ENCODE measurements at regions not wholly inside any gene's neighbourhood (a gene's known extent, or its start where the extent isn't known, plus 50 kb on each side); places are given as distances from the start of the nearest gene placed in this dataset.

DNA sequence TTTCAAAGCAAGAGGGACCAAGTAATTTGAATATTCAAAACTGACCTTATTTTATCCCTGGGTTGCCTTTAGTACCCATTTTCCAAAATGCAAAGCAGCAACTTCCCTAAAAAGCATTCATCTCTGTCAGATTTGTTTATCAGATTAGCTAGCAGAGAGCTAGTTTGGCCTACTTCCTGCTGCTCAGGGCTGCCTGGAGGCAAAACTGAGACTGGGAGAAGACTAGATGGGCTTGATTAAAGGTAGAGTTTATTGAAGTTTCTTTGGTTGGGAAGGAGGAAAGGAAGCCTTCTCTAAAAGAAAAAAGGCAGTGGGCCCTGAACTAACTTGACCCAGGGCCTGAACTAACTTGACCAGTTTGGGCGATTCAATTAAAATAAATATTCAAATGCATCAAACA is 426.1 kb upstream of the FAM98A start:
- POLR2A ChIA-PET: no interaction called here
- no peak for ATAC-seq (ENCODE audit: poor library complexity)

DNA sequence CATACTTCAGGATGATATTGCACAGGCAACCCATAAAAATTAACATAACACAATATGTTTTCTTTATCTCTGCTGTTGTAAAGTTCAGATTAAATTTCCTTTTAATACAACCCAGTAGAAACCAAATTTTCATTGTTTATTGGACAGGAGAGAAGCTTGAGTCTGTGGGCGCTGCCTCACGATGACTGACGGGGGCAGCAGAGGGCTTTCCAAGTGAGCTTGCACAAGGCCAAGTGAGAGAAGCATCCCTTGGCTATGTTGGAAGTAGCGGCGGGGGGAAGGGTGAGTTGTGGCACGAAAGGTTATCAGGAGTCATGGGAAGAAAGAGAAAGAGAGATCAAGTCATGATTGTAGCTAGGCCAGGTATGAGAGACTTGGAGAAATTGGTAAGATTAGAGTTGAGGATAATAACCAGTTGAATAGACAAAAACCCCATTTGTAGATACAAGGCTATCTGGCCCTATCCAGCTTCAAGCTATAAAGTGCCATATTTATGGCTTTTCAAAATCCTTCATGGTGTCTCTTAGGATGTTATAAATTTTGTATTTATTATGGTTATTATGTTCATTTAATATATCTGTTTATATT is 413.7 kb upstream of the FAM98A start:
- no peak for ATAC-seq (ENCODE audit: poor library complexity)
- no peaks in the 10 kb centered on the region for H3K9me3 ChIP-seq (ENCODE audit: control insufficient read depth in 1 of 2, insufficient read depth in 1 of 2, low read length in 2 of 2)
- no peak overlapping the region for H3K4me3 ChIP-seq (ENCODE audit: low read length)
- POLR2A ChIA-PET: no interaction called here
- no peak overlapping the region for H3K27ac ChIP-seq (ENCODE audit: low read depth in 1 of 2, low read length in 2 of 2)
- H3K4me1 ChIP-seq (ENCODE audit: insufficient read depth, low read length): no peaks in the 10 kb centered on the region
- peaks cover 7% of the 10 kb centered on the region for H3K9me3 Mint-ChIP-seq
- peak in 3 of 14 experiments; percentile 1 to 7 (median 1) for DNase-seq
- CTCF ChIA-PET: no interaction called here
- H3K27me3 ChIP-seq (ENCODE audit: control insufficient read depth in 1 of 2, insufficient read depth in 2 of 2, low read length in 2 of 2): no peaks in the 10 kb centered on the region
- no peaks in the 10 kb centered on the region for H3K36me3 ChIP-seq (ENCODE audit: insufficient read depth, low read length)
- no peak overlapping the region for H3K4me3 Mint-ChIP-seq
- H3K27ac Mint-ChIP-seq: no peak overlapping the region
- TF ChIP-seq, protein P1, sequence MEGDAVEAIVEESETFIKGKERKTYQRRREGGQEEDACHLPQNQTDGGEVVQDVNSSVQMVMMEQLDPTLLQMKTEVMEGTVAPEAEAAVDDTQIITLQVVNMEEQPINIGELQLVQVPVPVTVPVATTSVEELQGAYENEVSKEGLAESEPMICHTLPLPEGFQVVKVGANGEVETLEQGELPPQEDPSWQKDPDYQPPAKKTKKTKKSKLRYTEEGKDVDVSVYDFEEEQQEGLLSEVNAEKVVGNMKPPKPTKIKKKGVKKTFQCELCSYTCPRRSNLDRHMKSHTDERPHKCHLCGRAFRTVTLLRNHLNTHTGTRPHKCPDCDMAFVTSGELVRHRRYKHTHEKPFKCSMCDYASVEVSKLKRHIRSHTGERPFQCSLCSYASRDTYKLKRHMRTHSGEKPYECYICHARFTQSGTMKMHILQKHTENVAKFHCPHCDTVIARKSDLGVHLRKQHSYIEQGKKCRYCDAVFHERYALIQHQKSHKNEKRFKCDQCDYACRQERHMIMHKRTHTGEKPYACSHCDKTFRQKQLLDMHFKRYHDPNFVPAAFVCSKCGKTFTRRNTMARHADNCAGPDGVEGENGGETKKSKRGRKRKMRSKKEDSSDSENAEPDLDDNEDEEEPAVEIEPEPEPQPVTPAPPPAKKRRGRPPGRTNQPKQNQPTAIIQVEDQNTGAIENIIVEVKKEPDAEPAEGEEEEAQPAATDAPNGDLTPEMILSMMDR (IDR thresholded peaks at IDR 0.05): no peak
- intact Hi-C loops (cut with DNase I, micrococcal nuclease): no loop called here
- H3K36me3 Mint-ChIP-seq (ENCODE audit: low read depth): no peaks in the 10 kb centered on the region
- H3K4me1 Mint-ChIP-seq (ENCODE audit: low read depth): no peaks in the 10 kb centered on the region
- H3K27me3 Mint-ChIP-seq: peaks cover 5% of the 10 kb centered on the region

More for the DNA sequence above, 426.1 kb upstream of the FAM98A start:
- TF ChIP-seq, protein P1 (IDR thresholded peaks at IDR 0.05): no peak
- H3K9me3 Mint-ChIP-seq: no peaks in the 10 kb centered on the region
- intact Hi-C loops (cut with DNase I, micrococcal nuclease): no loop called here
- no peak overlapping the region for H3K27ac ChIP-seq (ENCODE audit: low read depth in 1 of 2, low read length in 2 of 2)
- CTCF ChIA-PET: no interaction called here
- H3K4me1 Mint-ChIP-seq (ENCODE audit: low read depth): no peaks in the 10 kb centered on the region
- no peaks in the 10 kb centered on the region for H3K4me1 ChIP-seq (ENCODE audit: insufficient read depth, low read length)
- no peaks in the 10 kb centered on the region for H3K36me3 ChIP-seq (ENCODE audit: insufficient read depth, low read length)
- H3K27me3 Mint-ChIP-seq: no peaks in the 10 kb centered on the region
- no peak for DNase-seq
- H3K27me3 ChIP-seq (ENCODE audit: control insufficient read depth in 1 of 2, insufficient read depth in 2 of 2, low read length in 2 of 2): no peaks in the 10 kb centered on the region
- H3K36me3 Mint-ChIP-seq (ENCODE audit: low read depth): no peaks in the 10 kb centered on the region
- H3K4me3 ChIP-seq (ENCODE audit: low read length): no peak overlapping the region
- H3K9me3 ChIP-seq (ENCODE audit: control insufficient read depth in 1 of 2, insufficient read depth in 1 of 2, low read length in 2 of 2): no peaks in the 10 kb centered on the region
- H3K27ac Mint-ChIP-seq: no peak overlapping the region
- H3K4me3 Mint-ChIP-seq: no peak overlapping the region

DNA sequence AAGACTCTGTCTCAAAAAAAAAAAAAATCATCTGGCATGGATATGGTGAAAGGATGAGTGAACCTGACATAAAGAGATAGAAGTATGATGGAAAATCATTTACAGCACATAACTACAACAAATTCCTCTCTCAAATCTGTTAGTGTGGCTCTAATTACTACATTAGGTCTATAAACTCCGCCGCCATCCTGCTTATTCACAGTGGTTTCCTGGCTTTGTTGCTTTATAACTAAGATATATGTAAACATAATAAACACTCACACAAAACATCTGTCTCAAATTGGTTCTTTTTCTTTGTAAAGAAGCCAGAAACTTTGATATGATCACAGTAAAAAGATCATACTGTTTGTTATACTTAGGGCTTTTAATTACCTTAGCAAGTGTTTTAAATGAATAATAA is 412.6 kb upstream of the FAM98A start:
- H3K27ac Mint-ChIP-seq: no peak overlapping the region
- H3K36me3 Mint-ChIP-seq (ENCODE audit: low read depth): no peaks in the 10 kb centered on the region
- TF ChIP-seq, protein P1 (IDR thresholded peaks at IDR 0.05): no peak
- H3K27ac ChIP-seq (ENCODE audit: low read depth in 1 of 2, low read length in 2 of 2): no peak overlapping the region
- H3K36me3 ChIP-seq (ENCODE audit: insufficient read depth, low read length): no peaks in the 10 kb centered on the region
- ATAC-seq (ENCODE audit: poor library complexity): no peak
- H3K27me3 Mint-ChIP-seq: peaks cover 5% of the 10 kb centered on the region
- no peak for DNase-seq
- peaks cover 7% of the 10 kb centered on the region for H3K9me3 Mint-ChIP-seq
- ChIA-PET POLR2A (no interaction called here), CTCF (no interaction called here)
- no peak overlapping the region for H3K4me3 ChIP-seq (ENCODE audit: low read length)
- no peaks in the 10 kb centered on the region for H3K4me1 Mint-ChIP-seq (ENCODE audit: low read depth)
- no peak overlapping the region for H3K4me3 Mint-ChIP-seq
- intact Hi-C loops (cut with DNase I, micrococcal nuclease): no loop called here
- H3K9me3 ChIP-seq (ENCODE audit: control insufficient read depth in 1 of 2, insufficient read depth in 1 of 2, low read length in 2 of 2): no peaks in the 10 kb centered on the region
- H3K27me3 ChIP-seq (ENCODE audit: control insufficient read depth in 1 of 2, insufficient read depth in 2 of 2, low read length in 2 of 2): no peaks in the 10 kb centered on the region
- H3K4me1 ChIP-seq (ENCODE audit: insufficient read depth, low read length): no peaks in the 10 kb centered on the region

Data from CD4-positive, alpha-beta T cell (primary cell).